SK-N-MC (cell line): ENCODE measurements at regions not wholly inside any gene's neighbourhood (a gene's known extent, or its start where the extent isn't known, plus 50 kb on each side); places are given as distances from the start of the nearest gene placed in this dataset.

Experiments
- EZH2 ChIP-seq: fragments of 200-600 bp; sonication (generic); IDR thresholded peaks from one replicate; pipeline ENCODE4 v1.6.1; 2017; ENCODE audit warnings: antibody characterized with exemption
- POLR2AphosphoS5 ChIP-seq: IDR thresholded peaks from 2 replicates; pipeline ENCODE4 v1.6.1; 2012; ENCODE audit warnings: mild to moderate bottlenecking, low read depth, low read length, borderline replicate concordance

GRCh38 chr6:74942130-74942529, 263.7 kb downstream of the COL12A1 start:
- no peak for TF ChIP-seq POLR2AphosphoS5
- TF ChIP-seq EZH2: no peak
